HEK293 (cell line): ENCODE measurements at regions not wholly inside any gene's neighbourhood (a gene's known extent, or its start where the extent isn't known, plus 50 kb on each side); places are given as distances from the start of the nearest gene placed in this dataset.

Source experiments
- KLF10 ChIP-seq: fragments of 450-650 bp; IDR thresholded peaks from 2 replicates; pipeline ENCODE4 v1.5.1; 2018; ENCODE audit warnings: missing biosample characterization, mild to moderate bottlenecking, missing genetic modification characterization
- ZNF121 ChIP-seq: fragments of 450-650 bp; formaldehyde crosslinking; IDR thresholded peaks from 2 replicates; pipeline ENCODE4 v1.5.1; 2016; ENCODE audit warnings: missing biosample characterization, missing genetic modification characterization
- ZNF394 ChIP-seq: fragments of 450-650 bp; formaldehyde crosslinking; IDR thresholded peaks from 2 replicates; pipeline ENCODE4 v1.5.1; 2016; ENCODE audit warnings: missing biosample characterization, missing genetic modification characterization, mild to moderate bottlenecking, moderate library complexity, borderline replicate concordance
- TF ChIP-seq, protein P1 (sequence below): fragments of 450-650 bp; formaldehyde crosslinking; IDR thresholded peaks from 2 replicates; pipeline ENCODE4 v1.5.1; 2016; ENCODE audit warnings: missing biosample characterization, missing genetic modification characterization
- TF ChIP-seq, protein P2 (sequence below): sonication (generic); formaldehyde crosslinking; IDR thresholded peaks from 2 replicates; pipeline ENCODE4 v1.8.1; 2022; ENCODE audit warnings: mild to moderate bottlenecking, moderate library complexity, missing genetic modification reagents

DNA sequence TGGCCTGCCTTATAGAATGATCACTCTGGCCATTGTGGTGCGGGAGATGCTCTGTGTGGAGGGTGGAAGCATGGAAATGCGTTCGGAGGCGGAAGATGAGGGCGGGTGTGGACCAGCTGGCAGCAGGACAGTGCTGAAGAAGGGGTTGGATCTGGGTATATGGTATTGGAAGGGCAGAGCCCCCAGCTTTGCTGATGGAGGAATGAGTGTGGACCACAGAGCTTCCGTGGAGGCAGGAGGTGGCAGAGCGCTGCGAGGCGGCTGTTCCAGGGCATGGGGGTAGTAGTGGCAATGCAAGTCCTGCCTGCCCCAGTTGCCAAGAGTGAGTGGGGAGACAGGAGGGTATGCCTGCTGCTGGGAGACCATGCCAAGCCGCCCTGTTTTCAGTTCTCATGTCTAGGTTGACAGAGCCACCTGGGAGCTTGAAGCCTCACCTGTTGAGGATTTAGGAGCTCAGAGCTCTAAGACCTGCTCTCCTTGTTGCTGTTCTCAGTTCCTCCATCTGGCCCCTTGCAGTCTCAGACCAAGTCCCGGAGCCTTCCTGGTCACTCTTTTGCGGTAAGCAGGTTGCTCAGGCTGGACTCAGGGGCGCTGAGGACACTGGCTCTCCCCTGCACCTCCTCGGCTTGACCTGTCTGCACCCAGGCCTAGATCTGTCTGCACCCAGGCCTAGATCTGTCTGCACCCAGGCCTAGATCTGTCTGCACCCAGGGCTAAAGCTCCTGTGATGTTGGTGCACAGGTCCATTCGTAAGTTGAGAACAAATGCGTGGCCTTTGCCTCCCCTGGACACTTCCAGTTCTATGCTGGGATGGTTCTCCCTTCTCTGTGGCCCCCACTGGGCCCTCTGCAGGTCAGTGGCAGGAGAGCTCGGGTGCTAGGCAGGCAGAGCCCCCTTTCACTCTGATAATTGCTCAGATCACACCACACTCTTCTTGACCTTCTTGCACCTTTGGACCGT is 290.5 kb upstream of the HS6ST1 start:
- TF ChIP-seq, protein P1, sequence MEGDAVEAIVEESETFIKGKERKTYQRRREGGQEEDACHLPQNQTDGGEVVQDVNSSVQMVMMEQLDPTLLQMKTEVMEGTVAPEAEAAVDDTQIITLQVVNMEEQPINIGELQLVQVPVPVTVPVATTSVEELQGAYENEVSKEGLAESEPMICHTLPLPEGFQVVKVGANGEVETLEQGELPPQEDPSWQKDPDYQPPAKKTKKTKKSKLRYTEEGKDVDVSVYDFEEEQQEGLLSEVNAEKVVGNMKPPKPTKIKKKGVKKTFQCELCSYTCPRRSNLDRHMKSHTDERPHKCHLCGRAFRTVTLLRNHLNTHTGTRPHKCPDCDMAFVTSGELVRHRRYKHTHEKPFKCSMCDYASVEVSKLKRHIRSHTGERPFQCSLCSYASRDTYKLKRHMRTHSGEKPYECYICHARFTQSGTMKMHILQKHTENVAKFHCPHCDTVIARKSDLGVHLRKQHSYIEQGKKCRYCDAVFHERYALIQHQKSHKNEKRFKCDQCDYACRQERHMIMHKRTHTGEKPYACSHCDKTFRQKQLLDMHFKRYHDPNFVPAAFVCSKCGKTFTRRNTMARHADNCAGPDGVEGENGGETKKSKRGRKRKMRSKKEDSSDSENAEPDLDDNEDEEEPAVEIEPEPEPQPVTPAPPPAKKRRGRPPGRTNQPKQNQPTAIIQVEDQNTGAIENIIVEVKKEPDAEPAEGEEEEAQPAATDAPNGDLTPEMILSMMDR, result no peak
- TF ChIP-seq KLF10 (tag by site-specific recombination) (no peak), ZNF394 (tag by site-specific recombination) (no peak), ZNF121 (no peak)
- TF ChIP-seq, protein P2, sequence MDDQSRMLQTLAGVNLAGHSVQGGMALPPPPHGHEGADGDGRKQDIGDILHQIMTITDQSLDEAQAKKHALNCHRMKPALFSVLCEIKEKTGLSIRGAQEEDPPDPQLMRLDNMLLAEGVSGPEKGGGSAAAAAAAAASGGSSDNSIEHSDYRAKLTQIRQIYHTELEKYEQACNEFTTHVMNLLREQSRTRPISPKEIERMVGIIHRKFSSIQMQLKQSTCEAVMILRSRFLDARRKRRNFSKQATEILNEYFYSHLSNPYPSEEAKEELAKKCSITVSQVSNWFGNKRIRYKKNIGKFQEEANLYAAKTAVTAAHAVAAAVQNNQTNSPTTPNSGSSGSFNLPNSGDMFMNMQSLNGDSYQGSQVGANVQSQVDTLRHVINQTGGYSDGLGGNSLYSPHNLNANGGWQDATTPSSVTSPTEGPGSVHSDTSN (CRISPR knock-in tag), result no peak
